Common myeloid progenitor, CD34-positive (primary cell): ENCODE measurements at regions not wholly inside any gene's neighbourhood (a gene's known extent, or its start where the extent isn't known, plus 50 kb on each side); places are given as distances from the start of the nearest gene placed in this dataset.
A peak's percentile ranks its signal among the peaks of the same experiment; 100 is the strongest.

ENCODE experiments used
- CTCF ChIA-PET: fragments of 350-600 bp; sonication (Branson Sonifier 250); formaldehyde crosslinking; loops from one replicate; lab custom pipeline; 2021; ENCODE audit warnings: antibody characterized with exemption; lab: Charles Lee
- POLR2A ChIA-PET: fragments of 350-600 bp; sonication (Branson Sonifier 250); formaldehyde crosslinking; loops from one replicate; lab custom pipeline; 2021; ENCODE audit warnings: antibody characterized with exemption; lab: Charles Lee
- DNase-seq, 3 donors: peaks; one replicate each; pipeline versions ENCODE4 v3.0.0 to v3.0.0-alpha.2; 2013
- H3K27ac ChIP-seq, 2 experiments: 1 replicate in 1 of 2; 2 replicates in 1 of 2; pipeline ENCODE4 v1.7.0; 2013; ENCODE audit warnings: inconsistent platforms in 2 of 2, low read length in 2 of 2, mild to moderate bottlenecking in 2 of 2, low read depth in 1 of 2, moderate library complexity in 1 of 2; ENCODE audit not compliant: severe bottlenecking in 2 of 2, insufficient read depth in 1 of 2, poor library complexity in 1 of 2
- H3K27me3 ChIP-seq, 5 experiments: replicated peaks in 2 of 5; 1 replicate in 3 of 5; 2 replicates in 2 of 5; pipeline versions ENCODE4 v1.6.1 to v1.7.0; 2013; ENCODE audit warnings: low read length in 4 of 5, mild to moderate bottlenecking in 2 of 5, moderate library complexity in 2 of 5, inconsistent platforms in 1 of 5; ENCODE audit not compliant: insufficient read depth in 5 of 5, control insufficient read depth in 4 of 5
- H3K36me3 ChIP-seq, 4 experiments: 1 replicate in 2 of 4; 2 replicates in 2 of 4; pipeline versions ENCODE4 v1.6.1 to v1.7.0; 2013; ENCODE audit warnings: low read length in 3 of 4, control low read depth in 1 of 4, mild to moderate bottlenecking in 1 of 4; ENCODE audit not compliant: control insufficient read depth in 4 of 4, insufficient read depth in 4 of 4
- H3K4me1 ChIP-seq, 4 experiments: 1 replicate in 3 of 4; 2 replicates in 1 of 4; pipeline versions ENCODE4 v1.6.1 to v1.7.1; 2013; ENCODE audit warnings: low read length in 3 of 4, mild to moderate bottlenecking in 3 of 4, control low read depth in 1 of 4, inconsistent platforms in 1 of 4, moderate library complexity in 1 of 4; ENCODE audit not compliant: control insufficient read depth in 4 of 4, insufficient read depth in 4 of 4; ENCODE audit errors: control extremely low read depth in 1 of 4
- H3K4me3 ChIP-seq, 7 experiments: 1 replicate in 4 of 7; 2 replicates in 3 of 7; pipeline versions ENCODE4 v1.5.1 to v1.7.0; 2013; ENCODE audit warnings: mild to moderate bottlenecking in 7 of 7, low read length in 6 of 7, moderate library complexity in 6 of 7, inconsistent platforms in 2 of 7, low read depth in 2 of 7, control low read depth in 1 of 7; ENCODE audit not compliant: insufficient read depth in 4 of 7, control insufficient read depth in 1 of 7; ENCODE audit errors: extremely low read depth in 1 of 7
- H3K9me3 ChIP-seq, 5 experiments: 1 replicate in 4 of 5; 2 replicates in 1 of 5; pipeline versions ENCODE4 v1.6.1 to v1.7.1; 2013; ENCODE audit warnings: low read length in 4 of 5, mild to moderate bottlenecking in 2 of 5, inconsistent platforms in 1 of 5, low read depth in 1 of 5, moderate library complexity in 1 of 5; ENCODE audit not compliant: control insufficient read depth in 4 of 5, insufficient read depth in 2 of 5; ENCODE audit errors: control extremely low read depth in 1 of 5
- WGBS: methylation state at CpG from one replicate; pipeline ENCODE4 v1.1.5; 2013; ENCODE audit not compliant: insufficient coverage; 5-methylcytosine and 5-hydroxymethylcytosine counted together

DNA sequence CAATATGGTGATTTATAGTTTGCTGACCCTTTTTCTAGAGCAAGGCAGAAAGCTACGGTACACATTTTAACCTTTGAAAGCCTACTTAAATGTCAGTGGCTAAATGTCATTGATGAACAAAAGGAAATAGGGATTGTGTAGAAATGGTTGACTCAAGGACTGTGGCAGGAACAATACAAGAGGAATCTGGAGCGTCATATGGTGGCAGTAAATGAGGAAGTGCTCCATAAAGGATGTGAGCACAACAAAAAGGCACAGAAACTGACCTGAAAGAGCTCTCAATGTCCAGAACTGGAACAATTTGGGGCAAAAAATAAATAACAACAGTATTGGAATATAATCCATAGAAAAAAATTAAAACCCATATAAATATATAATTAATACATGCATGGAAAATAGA is 443.9 kb upstream of the VRK2 start:
- H3K27ac ChIP-seq = no peak overlapping the region
- no peak overlapping the region for H3K4me3 ChIP-seq
- peaks cover 15 to 40% (median 30%) of the 10 kb centered on the region in 4 experiments for H3K4me1 ChIP-seq
- 14% methylated on average over 1 of the region's 2 CpGs for WGBS
- DNase-seq = peak in 2 of 3 donors; percentile 22 to 58
- H3K27me3 ChIP-seq = no peaks in the 10 kb centered on the region
- H3K9me3 ChIP-seq = no peaks in the 10 kb centered on the region
- no peaks in the 10 kb centered on the region for H3K36me3 ChIP-seq
- POLR2A ChIA-PET = no interaction called here
- CTCF ChIA-PET = no interaction called here

DNA sequence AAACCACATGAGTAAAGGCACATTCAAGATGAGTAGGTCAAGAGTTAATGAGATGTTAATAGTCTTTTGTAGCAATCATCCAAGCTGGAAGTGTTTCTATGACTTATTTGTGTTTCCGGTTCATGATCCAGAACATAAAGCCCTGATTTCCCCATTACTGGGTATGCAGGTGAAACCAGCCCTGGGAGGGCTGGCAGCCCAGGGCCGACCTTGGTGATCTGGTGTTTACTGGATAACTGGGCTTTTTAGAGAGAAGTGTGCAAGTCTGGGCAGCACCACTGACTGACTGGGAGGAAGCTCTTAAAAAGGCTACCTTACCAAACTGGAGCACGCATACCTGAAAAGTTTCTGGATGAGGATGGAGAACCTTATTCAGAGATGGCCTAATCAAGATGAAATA is 431.6 kb upstream of the VRK2 start:
- no peak for DNase-seq
- Histone ChIP-seq H3K9me3 (no peaks in the 10 kb centered on the region), H3K4me1 (peaks cover 0 to 6% (median 0%) of the 10 kb centered on the region in 4 experiments), H3K27me3 (no peaks in the 10 kb centered on the region), H3K4me3 (no peak overlapping the region), H3K27ac (no peak overlapping the region), H3K36me3 (no peaks in the 10 kb centered on the region)
- CTCF ChIA-PET = no interaction called here
- WGBS = 83% methylated on average over 1 of the region's 3 CpGs
- POLR2A ChIA-PET = no interaction called here

DNA sequence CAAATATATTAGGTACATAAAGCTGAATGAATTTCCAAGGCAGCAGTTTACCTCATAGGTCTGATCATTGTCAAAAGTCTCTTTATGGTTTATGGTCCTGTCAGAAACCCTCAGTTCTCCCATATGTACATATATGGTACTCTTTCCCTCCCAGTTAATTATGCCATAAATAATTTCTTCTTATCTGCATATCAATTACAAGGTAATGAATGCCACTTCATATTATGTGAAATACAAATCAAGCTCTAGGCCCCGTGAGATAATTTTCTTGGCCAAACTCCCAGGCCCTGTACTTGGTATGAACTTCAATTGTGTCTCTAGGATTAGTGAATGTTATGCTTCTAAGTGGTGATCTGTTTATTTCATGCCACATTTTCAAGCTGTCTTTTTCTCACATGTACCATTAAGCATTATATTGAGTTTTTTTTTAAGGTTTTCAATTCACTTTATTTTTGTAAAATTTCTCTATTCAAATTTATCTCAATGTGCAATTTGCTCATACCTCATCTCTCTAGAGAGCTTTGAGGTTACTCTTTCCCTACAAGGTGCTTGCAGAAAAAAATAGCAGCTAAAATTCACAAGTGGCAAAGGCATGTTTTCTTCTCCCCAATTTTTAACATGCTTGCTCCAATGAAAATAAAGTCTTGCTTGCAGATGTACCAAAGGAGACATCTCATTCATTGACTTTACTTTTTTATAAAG is 430.6 kb upstream of the VRK2 start:
- no peak for DNase-seq
- Histone ChIP-seq H3K4me1 (peaks cover 0 to 6% (median 0%) of the 10 kb centered on the region in 4 experiments), H3K36me3 (no peaks in the 10 kb centered on the region), H3K27ac (no peak overlapping the region), H3K4me3 (no peak overlapping the region), H3K9me3 (no peaks in the 10 kb centered on the region), H3K27me3 (no peaks in the 10 kb centered on the region)
- WGBS = no CpG with 5 or more reads among the region's 1 CpG
- ChIA-PET POLR2A (no interaction called here), CTCF (no interaction called here)

DNA sequence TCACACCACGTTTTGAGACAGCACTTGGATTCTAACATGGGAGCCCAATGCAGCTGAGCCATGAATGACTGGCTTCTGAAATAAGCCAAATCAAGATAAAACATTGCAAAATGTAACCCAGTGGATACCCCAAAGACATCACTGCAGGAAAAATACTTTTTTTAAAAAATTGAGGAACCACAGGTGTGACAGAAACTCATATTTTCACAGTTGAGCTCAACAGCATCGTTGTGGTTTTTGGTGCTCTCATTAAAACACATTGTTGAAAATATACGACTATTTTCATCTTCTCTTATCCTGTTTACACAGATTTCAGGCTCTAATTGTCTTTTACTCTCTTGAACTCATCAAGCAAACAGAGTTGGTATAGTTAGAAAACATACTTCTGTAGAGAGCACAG is 429.3 kb upstream of the VRK2 start:
- POLR2A ChIA-PET = no interaction called here
- Histone ChIP-seq H3K9me3 (no peaks in the 10 kb centered on the region), H3K36me3 (no peaks in the 10 kb centered on the region), H3K27me3 (no peaks in the 10 kb centered on the region), H3K4me3 (no peak overlapping the region), H3K27ac (no peak overlapping the region), H3K4me1 (peaks cover 0 to 6% (median 0%) of the 10 kb centered on the region in 4 experiments)
- DNase-seq = peak in 2 of 3 donors; percentile 10 to 28
- CTCF ChIA-PET = no interaction called here
- WGBS = no CpG with 5 or more reads among the region's 3 CpGs

DNA sequence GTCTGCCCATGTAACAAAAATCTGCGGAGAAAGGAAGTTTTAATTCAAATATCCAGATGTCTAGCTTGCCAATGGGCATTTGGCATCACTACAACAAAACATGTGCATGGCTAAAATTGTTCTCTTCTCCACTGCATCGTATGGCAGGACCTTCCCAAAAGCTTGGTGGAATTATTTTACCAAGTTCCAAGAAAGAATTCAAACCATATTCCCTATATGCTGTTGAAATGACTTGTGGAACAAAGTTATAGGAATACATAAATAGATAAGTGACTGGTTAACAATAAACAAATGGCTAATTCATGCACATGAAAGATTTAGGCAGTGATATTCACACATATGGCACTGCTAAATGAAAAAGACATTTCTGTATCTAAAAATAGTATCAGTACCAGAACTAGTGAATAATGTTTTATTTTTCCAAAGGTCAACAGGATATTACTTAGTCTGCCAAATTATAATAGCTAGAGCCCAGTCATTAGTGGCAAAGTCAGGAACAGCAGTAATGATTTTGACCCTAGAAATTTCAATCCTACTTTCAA is 425.4 kb upstream of the VRK2 start:
- Histone ChIP-seq H3K27ac (no peak overlapping the region), H3K4me3 (no peak overlapping the region), H3K27me3 (no peaks in the 10 kb centered on the region), H3K36me3 (no peaks in the 10 kb centered on the region), H3K9me3 (no peaks in the 10 kb centered on the region), H3K4me1 (peaks cover 0 to 6% (median 0%) of the 10 kb centered on the region in 4 experiments)
- no CpG with 5 or more reads among the region's 2 CpGs for WGBS
- CTCF ChIA-PET = no interaction called here
- no peak for DNase-seq
- POLR2A ChIA-PET = no interaction called here

DNA sequence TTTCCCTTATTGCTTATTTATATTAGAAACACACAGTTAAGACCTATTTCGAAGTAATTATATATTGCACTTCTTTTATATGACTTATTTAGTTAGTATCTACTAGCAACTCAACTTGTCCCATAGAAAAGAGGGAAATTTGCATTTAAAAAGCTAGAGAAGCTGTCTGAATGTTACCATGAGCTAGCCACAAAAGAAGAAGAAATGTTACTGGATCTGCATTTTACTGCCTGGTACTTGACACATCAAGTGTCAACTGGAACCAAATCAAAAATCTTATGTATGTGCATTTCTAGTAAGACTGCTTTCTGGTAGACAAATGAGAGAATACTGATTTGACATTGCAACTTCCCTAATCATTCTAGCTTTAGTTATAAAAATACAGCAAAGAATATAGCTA is 424.6 kb upstream of the VRK2 start:
- Histone ChIP-seq H3K4me1 (peaks cover 0 to 5% (median 0%) of the 10 kb centered on the region in 4 experiments), H3K27me3 (no peaks in the 10 kb centered on the region), H3K36me3 (no peaks in the 10 kb centered on the region), H3K27ac (no peak overlapping the region), H3K9me3 (no peaks in the 10 kb centered on the region), H3K4me3 (no peak overlapping the region)
- DNase-seq = no peak
- ChIA-PET CTCF (no interaction called here), POLR2A (no interaction called here)
- no CpG with 5 or more reads among the region's 1 CpG for WGBS

DNA sequence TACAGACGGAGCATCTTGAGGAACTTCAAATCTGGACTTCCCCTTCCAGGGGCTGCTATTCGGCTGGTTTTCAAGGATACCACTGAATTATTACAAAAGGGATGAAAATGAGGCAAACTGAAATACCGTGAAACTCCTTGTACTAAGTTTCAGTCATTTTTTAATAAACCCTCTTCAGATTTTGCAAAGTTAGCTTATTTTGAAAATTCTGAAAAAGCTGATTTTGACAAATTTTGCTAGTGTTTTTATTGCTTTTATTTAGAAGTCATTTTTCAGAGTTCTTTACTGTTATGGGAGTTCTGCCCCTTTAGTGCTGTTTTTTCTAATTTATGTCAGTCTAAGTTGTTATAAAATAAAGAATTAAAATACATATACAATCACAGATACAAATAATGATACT is 390.4 kb upstream of the VRK2 start:
- no peaks in the 10 kb centered on the region for H3K36me3 ChIP-seq
- WGBS = 100% methylated on average over 1 of the region's 3 CpGs
- no peak overlapping the region for H3K4me3 ChIP-seq
- peaks cover 2 to 24% (median 7%) of the 10 kb centered on the region in 5 experiments for H3K9me3 ChIP-seq
- ChIA-PET POLR2A (interaction anchor here (0.7 kb wide), 1 partner anchor 151 kb away, joined by 3 read pairs; no protein-coding TSS in a partner anchor), CTCF (no interaction called here)
- no peaks in the 10 kb centered on the region for H3K4me1 ChIP-seq
- DNase-seq = no peak
- no peaks in the 10 kb centered on the region for H3K27me3 ChIP-seq
- H3K27ac ChIP-seq = no peak overlapping the region
